DOHH2 (cell line): ENCODE measurements at regions not wholly inside any gene's neighbourhood (a gene's known extent, or its start where the extent isn't known, plus 50 kb on each side); places are given as distances from the start of the nearest gene placed in this dataset.

ENCODE experiments used
- H3F3A ChIP-seq: fragments of 200-600 bp; sonication (generic), shearing (Covaris generic); 2 replicates; pipeline ENCODE4 v1.6.0; 2016; ENCODE audit warnings: antibody characterized with exemption, mild to moderate bottlenecking; ENCODE audit not compliant: control insufficient read depth, insufficient read depth
- H3K27ac ChIP-seq: fragments of 200-600 bp; sonication (generic); 2 replicates; pipeline ENCODE4 v1.5.1; 2014; ENCODE audit warnings: low read depth, mild to moderate bottlenecking, low read length, moderate library complexity
- H3K27me3 ChIP-seq: fragments of 200-600 bp; sonication (generic); 2 replicates; pipeline ENCODE4 v1.6.1; 2014; ENCODE audit warnings: mild to moderate bottlenecking, low read length, mixed read lengths; ENCODE audit not compliant: control insufficient read depth
- H3K36me3 ChIP-seq: fragments of 200-600 bp; sonication (generic); 2 replicates; pipeline ENCODE4 v1.6.1; 2014; ENCODE audit warnings: mild to moderate bottlenecking, low read length, moderate library complexity, mixed read lengths; ENCODE audit not compliant: control insufficient read depth
- H3K4me1 ChIP-seq: fragments of 200-600 bp; sonication (generic); 2 replicates; pipeline ENCODE4 v1.6.1; 2014; ENCODE audit warnings: mild to moderate bottlenecking, low read length, mixed read lengths; ENCODE audit not compliant: control insufficient read depth
- H3K4me2 ChIP-seq: fragments of 200-600 bp; sonication (generic); 2 replicates; pipeline ENCODE4 v1.6.0; 2014; ENCODE audit warnings: mild to moderate bottlenecking, low read length, moderate library complexity
- H3K4me3 ChIP-seq: fragments of 200-600 bp; sonication (generic); 2 replicates; pipeline ENCODE4 v1.5.1; 2014; ENCODE audit warnings: mild to moderate bottlenecking, low read length, mixed read lengths
- H3K79me2 ChIP-seq: fragments of 200-600 bp; sonication (generic); 2 replicates; pipeline ENCODE4 v1.6.1; 2014; ENCODE audit warnings: mild to moderate bottlenecking, low read length, mixed read lengths; ENCODE audit not compliant: control insufficient read depth
- H3K9me2 ChIP-seq: fragments of 200-600 bp; sonication (generic); replicated peaks from 2 replicates; pipeline ENCODE4 v1.6.1; 2014; ENCODE audit warnings: mild to moderate bottlenecking, low read length, mixed read lengths; ENCODE audit not compliant: control insufficient read depth
- H3K9me3 ChIP-seq: fragments of 200-600 bp; sonication (generic); 2 replicates; pipeline ENCODE4 v1.6.1; 2014; ENCODE audit warnings: antibody characterized with exemption, low read length, mixed read lengths; ENCODE audit not compliant: control insufficient read depth, insufficient read depth
- H4K20me1 ChIP-seq: fragments of 200-600 bp; sonication (generic); 2 replicates; pipeline ENCODE4 v1.6.0; 2014; ENCODE audit warnings: low read depth, mild to moderate bottlenecking, antibody characterized with exemption, low read length, moderate library complexity; ENCODE audit not compliant: control insufficient read depth, insufficient read depth
- CTCF ChIP-seq: fragments of 200-600 bp; sonication (generic); IDR thresholded peaks from one replicate; pipeline ENCODE4 v1.5.1; 2014; ENCODE audit warnings: antibody characterized with exemption, mild to moderate bottlenecking, low read depth, low read length; ENCODE audit not compliant: poor library complexity, severe bottlenecking
- EZH2phosphoT487 ChIP-seq: fragments of 200-600 bp; sonication (generic); IDR thresholded peaks from 2 replicates; pipeline ENCODE4 v1.6.1; 2017; ENCODE audit warnings: borderline replicate concordance, mild to moderate bottlenecking, antibody characterized with exemption, low read length, moderate library complexity, mixed read lengths

- Histone ChIP-seq H3F3A (no peaks in the 10 kb centered on the region), H3K9me3 (no peaks in the 10 kb centered on the region), H3K9me2 (no peaks in the 10 kb centered on the region), H3K4me2 (no peak overlapping the region), H3K27ac (no peak overlapping the region), H3K27me3 (no peaks in the 10 kb centered on the region), H3K79me2 (no peaks in the 10 kb centered on the region), H4K20me1 (no peaks in the 10 kb centered on the region), H3K36me3 (no peaks in the 10 kb centered on the region), H3K4me1 (no peaks in the 10 kb centered on the region), H3K4me3 (no peak overlapping the region)
- TF ChIP-seq CTCF (no peak), EZH2phosphoT487 (no peak)
Measured at GRCh38 chr10:130726996-130727725, 584.4 kb downstream of the TCERG1L start.

- no peaks in the 10 kb centered on the region for H3K9me2 ChIP-seq
- no peak overlapping the region for H3K4me3 ChIP-seq
- no peaks in the 10 kb centered on the region for H3K36me3 ChIP-seq
- H3K79me2 ChIP-seq: no peaks in the 10 kb centered on the region
- no peaks in the 10 kb centered on the region for H4K20me1 ChIP-seq
- TF ChIP-seq CTCF: no peak
- H3K27ac ChIP-seq: no peak overlapping the region
- no peak overlapping the region for H3K4me2 ChIP-seq
- no peaks in the 10 kb centered on the region for H3K4me1 ChIP-seq
- no peaks in the 10 kb centered on the region for H3K9me3 ChIP-seq
- no peaks in the 10 kb centered on the region for H3K27me3 ChIP-seq
- H3F3A ChIP-seq: no peaks in the 10 kb centered on the region
Measured at GRCh38 chr10:130727766-130728490, 583.6 kb downstream of the TCERG1L start.

- TF ChIP-seq CTCF: no peak
- TF ChIP-seq EZH2phosphoT487: no peak
- Histone ChIP-seq H3F3A (no peaks in the 10 kb centered on the region), H3K4me2 (no peak overlapping the region), H3K79me2 (no peaks in the 10 kb centered on the region), H3K36me3 (no peaks in the 10 kb centered on the region), H3K9me2 (no peaks in the 10 kb centered on the region), H3K9me3 (no peaks in the 10 kb centered on the region), H3K4me1 (no peaks in the 10 kb centered on the region), H4K20me1 (no peaks in the 10 kb centered on the region), H3K27me3 (no peaks in the 10 kb centered on the region), H3K27ac (no peak overlapping the region), H3K4me3 (no peak overlapping the region)
Measured at GRCh38 chr10:130728531-130729215, 582.8 kb downstream of the TCERG1L start.
